HG03442 (cell line): ENCODE measurements at regions not wholly inside any gene's neighbourhood (a gene's known extent, or its start where the extent isn't known, plus 50 kb on each side); places are given as distances from the start of the nearest gene placed in this dataset.

Experiments used
- ATAC-seq: cut with Tn5 transposase; IDR thresholded peaks from one replicate; pipeline ENCODE4 v1.9.1; 2021; ENCODE audit warnings: mild to moderate bottlenecking, moderate library complexity; ENCODE audit not compliant: unreplicated experiment

DNA sequence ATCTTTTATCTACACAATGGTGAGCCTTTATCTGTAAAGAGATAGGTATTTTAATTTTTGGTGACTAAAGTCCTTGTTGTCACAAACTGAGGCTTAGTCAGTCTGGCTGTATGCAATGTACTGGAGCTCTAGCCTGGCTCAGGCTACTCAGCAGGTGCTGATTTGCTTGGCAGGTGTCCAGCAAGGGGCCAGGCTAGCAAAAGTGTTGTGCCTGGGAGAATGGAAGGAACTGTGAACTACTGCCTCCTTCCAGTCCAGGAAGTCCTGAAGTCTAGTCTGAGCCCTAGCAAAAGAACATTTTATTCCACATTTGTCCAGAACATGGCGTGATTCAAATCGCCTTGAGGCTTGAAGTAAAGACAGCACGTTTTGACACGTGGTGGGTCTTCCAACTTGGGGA is 260.5 kb downstream of the CCDC85A start:
- no peak for ATAC-seq

DNA sequence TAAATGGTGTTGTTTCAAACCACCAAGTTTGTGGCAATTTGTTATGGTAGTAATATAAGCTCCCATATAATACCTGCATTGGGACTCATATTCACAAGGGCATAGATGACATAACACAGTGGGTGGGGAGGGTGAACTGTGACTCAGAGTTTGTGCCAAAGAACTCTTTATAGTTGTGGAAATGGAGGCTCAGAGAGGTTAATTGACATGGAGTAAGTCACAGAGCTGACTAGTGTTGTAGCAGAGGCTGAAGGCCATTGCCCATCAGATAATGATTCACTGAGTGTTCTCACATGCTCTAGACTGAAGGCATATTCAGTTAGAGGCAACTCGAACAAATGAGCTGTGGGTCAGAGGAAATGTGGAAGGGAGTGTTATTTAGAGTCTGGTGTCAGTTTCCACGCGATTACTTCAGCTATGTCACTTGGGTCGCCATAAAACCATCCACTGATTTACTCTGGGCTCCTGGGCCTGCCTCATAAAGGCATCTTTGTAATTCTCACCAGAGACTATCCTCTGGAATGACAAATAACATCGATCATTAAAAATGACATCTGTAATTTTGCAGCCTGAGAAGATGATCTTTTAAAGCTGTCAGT is 264.7 kb downstream of the CCDC85A start:
- ATAC-seq: no peak

DNA sequence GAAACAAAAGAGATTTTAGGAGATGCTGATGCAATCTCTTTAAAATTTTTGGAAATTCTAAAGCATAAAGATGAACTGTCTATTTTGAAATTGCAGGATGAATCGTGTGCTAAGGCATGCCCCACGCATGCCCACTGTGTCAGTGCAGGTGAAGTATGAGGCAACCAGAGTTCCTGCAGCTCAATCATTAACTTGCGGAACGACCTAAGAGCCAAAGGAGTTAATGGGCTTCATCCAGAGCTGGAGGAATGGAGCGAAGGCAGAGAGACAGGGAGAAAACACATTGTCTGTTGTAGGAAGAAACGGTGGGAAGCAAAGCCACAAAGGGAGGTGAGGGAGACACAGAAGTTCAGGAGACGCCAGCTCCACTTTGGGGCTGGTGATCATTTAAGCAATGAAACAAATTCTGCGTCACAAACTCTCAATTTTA is 265.2 kb downstream of the CCDC85A start:
- ATAC-seq: no peak

DNA sequence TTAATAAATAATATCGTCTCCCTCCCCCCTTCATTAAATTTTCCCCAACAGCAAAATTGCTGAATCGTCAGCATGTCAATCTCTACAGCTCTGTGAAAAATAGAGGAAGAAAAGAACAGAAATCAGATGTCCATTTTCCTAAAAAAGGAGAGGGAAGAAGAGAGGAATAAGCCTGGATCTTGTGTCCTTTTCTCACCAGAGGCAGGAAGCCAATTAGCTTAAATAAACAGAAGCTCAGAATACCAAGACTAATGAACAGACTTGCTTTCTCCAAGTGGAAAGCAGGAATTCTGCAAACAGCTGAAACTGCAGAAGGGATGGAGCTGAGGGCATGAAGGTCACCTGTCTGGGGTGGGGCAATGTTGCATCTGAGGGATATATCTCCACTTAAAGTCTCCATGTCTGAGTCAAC is 265.7 kb downstream of the CCDC85A start:
- ATAC-seq: no peak

DNA sequence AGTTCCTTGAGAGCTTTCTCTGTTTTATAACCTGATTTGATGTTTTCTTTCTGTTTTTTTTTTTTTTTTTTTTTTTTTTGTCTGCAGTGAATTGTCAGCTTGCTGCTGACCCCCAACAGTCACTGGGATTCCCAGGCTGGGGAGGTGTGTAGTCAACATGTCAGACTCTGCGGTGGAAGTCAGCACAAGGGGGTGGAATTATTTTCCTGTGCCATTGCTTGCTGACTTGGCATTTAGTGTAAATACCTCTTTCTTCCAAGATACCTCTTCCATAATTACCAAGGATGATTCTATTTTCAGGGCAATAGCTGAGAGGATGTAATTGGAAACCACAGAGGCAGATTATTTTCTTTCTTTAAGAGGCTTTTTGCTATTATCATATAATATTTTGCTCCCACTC is 266.3 kb downstream of the CCDC85A start:
- ATAC-seq: no peak

DNA sequence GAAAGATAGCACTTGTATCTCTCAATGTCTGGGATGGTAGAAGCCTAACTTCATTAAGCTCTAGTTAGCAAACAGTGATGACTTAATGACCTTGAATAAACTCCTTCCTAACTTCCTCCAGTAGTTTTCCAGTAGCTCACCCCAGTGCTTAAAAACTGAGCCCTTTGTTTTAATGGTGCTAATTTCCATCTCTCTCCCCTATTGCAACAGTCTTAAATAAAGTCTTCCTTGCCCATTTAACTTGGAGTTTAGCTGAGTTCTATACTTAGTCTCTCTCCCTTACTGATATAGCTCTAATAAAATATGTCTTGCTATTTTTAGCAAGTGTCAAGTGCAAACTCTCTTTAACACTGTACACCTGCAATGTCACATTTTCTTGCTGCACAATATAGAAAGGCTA is 267.0 kb downstream of the CCDC85A start:
- no peak for ATAC-seq

DNA sequence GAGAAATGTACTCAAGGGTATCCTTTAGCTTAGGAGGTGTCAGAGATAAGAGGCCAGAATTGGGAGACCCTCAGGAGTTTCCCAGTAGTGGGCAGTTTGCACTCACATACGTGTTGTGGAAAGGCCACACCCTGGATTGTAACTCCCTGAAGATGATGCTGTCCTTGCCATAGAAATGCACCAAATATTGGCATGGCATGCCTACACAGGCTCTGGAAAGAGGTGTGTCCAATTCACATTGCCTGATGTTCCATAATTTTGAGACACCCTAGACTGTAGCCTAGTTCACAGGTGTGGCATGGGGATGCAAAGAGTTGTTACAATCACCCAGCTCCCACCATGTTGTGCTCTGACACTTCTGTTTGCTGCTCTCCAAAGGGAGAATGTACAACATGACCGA is 271.9 kb downstream of the CCDC85A start:
- ATAC-seq: no peak

DNA sequence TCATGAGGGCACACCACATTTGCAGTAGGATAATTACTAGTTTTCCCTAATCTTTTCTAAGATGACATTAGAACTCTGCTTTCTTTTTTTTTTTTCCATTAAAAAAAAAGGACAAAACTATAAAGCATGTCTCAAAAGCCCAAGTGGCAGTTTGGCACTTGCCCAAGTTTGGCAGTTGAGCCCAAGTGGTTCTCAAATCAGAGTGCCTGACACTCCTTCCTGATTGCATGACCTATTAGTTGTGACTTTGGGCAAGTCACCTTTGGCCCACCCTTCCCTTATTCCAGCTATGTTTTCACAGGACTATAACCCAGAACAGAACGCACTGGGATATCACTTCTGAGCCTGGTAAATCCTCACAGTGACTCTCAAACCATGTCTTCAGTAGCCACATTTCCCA is 273.0 kb downstream of the CCDC85A start:
- ATAC-seq: no peak

DNA sequence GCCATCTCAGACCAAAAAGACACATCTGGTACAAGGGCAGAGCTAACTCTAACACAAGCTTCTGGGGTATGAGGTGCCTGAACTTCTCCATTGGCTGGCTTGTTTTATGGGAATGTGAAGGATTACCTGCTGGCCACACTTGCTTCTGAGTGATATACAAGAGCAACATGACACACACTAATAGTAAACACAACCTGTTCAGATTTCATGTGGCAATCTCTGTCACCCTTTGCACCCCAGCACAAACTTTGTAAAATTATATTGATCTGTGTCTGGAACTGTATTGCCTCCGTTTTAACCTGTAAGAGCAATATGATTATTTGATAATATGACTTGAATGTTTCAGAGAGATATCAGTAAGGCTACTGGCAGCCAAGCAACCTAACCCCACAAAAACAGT is 276.7 kb downstream of the CCDC85A start:
- no peak for ATAC-seq

DNA sequence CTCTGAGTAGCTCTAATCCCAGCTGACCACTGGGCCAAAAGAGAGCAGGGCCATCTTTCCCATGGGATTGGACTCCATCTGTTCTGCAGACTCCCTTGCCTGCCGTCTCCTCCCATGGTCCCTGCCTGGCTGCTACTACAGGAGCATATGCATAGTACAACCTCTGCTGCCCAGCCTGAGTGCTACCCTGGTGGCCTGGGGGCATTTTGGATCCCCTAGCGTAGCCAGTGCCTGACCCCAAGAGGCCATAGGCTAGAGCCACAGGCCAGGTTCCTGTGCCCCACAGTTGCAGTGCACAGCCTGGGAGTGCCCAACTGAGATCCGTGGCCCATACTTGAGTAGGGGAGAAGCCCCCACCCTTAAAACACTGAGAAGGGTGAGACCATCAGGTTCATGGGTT is 280.3 kb downstream of the CCDC85A start:
- no peak for ATAC-seq

DNA sequence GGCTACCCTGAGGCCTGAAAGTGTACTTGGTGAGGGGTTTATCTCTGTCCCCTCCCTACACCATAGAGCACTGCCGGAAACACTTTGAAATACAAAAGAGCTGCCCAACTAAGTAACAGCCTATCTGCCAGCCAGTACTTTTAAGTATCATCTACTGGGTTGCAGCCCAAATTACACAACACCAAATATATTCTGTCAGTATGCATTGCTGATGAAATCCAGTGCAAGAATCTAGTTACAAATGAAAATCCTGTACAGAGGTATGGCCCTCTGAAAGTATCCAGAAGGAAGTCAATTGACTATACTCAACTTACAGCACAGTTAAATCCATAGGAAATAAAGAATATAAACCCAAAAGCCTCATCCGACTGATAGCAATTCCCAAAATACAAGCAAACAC is 280.8 kb downstream of the CCDC85A start:
- ATAC-seq: no peak

DNA sequence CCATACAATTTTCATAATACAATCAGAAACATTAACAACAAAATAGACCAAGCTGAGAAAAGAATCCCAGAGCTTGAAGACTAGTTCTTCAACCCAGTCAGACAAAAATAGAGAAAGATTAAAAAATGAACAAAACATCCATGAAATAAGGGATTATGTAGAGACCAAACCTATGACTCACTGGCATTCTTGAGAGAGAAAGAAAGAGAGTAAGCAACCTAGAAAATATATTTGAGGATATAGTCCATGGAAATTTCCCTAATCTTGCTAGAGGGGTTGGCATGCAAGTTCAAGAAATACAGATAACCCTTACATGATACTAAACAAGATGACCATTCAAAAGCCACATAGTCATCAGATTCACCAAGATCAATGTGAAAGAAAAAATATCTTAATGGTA is 281.7 kb downstream of the CCDC85A start:
- no peak for ATAC-seq

DNA sequence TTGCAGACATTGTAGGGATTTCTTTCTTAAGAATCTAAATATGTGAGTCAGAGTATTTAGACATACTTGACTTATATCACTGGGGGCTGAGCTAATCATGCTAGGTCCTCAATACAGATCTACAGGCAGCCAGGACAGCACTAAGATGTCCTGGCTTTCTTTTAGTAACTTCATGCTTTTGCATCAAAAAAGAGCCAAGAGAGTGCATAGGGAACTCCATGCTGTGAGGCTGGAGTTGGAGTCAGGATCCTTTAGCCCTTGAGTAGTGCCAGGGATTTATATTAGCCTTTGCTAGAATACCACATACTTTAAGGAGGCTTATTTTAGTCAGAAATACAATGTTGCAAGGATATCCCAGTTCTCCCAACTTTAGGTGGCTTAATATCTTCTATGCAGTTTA is 289.7 kb downstream of the CCDC85A start:
- no peak for ATAC-seq

DNA sequence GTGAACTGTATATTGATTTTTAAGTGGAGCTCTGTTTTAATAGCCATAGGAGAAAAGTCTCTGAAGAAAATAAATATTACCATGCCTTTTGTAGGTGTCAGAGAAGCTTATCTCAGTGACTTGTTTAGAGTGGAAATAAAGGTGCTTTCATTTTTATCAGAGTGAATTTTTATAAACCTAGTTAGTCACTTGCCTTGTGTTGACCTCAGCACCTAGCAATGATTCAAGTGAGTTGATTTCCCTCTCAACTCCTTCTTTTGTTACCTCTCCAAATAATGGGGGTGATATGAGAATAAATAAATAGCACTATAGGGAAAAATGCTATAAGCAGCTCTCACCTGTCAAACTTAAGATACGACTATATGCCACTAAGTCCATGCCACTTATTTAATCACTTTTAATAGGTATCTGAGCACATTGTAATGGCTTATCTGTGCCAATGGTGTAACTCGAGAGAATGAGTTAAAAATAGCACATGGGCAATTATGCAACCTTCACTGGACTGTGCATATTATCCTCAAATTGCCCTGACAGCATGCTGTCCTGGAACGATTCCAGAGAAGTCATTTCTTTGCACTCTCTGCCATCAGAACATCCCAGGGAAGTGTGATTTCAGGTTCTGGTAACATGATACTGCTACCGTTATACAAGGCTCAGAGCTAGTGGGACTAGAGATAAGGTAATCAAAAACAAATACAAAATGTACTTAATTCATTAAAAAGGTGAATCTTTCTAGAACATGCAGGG is 290.8 kb downstream of the CCDC85A start:
- ATAC-seq: no peak

DNA sequence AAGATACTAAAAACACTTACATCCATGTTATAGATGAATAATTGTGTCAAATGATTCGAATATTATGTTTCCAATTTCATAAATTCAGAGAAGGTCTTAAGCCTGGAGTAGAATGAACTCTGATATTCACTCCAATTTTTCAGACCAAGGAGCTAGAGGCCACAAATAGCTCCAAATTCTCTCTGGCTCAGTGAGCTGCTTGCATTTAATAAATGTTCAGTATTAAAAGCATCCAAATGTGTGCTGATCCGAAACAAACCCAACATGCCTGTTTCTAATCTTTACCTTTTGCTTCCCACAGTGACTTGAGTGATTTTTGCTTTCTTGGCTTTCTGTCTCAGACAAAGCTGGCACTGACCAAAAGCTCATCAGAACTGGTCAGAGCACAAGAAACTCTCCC is 291.4 kb downstream of the CCDC85A start:
- ATAC-seq: no peak

DNA sequence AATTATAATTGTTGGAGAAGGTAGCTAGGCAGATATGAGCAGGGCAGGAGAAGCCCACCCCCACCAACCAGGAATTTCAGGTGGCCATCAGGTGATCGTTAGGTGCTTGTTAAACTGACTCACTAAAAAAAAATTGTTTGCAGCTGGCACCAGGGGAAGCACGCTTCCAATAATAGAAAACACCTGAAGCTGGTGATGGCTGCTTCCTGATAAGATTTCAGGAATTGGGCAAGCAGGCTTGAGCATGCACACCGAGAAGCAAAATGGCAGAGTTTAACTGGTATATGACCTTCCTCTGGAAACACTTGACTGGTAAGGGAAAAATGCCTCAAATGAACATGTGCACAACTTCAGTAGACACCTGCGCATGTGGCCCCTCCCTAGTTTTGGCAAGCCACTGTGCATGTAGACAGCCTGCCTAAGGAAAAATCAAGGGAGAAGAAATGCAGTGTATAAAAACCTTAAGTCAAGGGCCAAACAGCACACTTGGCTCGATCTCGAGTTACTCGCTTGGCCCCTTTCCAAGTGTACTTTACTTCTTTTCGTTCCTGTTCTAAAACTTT is 292.8 kb downstream of the CCDC85A start:
- no peak for ATAC-seq

DNA sequence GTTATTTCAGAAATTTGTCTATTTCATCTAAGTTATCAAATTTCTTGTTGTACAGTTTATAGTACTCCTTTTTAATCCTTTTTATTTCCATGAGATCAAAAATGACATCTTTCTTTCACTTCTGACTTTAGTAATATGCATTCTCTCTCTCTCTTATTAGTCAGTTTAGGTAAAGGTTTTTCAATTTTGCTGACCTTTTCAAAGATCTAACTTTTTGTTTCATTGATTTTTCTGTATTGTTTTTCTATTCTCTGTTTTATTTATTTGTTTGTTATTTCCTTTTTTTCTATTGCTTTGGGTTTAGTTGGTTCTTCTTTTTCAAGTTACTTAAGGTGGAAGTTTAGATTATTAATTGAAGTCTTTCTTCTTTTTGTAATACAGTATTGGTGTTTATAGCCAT is 294.2 kb downstream of the CCDC85A start:
- no peak for ATAC-seq

DNA sequence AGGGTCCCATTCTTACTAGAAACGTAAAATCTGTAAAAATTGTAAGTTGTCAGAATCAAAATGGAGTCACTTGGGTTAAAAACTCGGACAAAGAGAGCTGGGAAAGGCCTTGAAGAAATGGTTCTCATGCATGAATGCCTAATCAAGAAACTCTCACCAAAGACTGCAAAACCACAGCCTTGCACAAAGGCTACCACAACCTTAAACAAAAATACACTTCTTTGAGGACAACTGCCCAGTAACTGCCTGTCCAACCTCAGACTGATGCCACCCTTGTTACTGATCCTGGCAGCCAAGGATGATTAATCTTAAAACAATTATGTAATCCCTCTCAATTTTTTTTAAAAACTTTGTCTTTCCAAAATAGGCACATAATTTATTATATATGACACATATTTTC is 299.3 kb downstream of the CCDC85A start:
- no peak for ATAC-seq

DNA sequence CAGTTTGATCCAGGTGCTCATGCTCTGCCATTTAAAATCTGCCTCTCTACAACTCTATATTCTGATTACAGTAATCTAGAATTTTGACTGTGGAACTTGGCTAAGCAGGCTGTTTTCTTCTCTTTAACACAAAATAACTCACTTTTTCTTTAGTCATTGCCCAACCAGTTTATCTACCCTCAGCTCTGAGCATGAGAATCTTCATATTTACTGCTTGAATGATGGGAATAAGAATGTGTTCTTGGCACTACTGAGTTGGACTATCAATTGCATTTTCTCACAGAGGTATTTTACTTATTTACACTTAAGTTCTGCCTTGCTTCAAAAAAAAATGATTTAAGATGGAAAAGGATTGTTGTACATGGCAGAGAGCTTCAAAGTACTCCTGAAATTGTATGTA is 301.1 kb downstream of the CCDC85A start:
- no peak for ATAC-seq

DNA sequence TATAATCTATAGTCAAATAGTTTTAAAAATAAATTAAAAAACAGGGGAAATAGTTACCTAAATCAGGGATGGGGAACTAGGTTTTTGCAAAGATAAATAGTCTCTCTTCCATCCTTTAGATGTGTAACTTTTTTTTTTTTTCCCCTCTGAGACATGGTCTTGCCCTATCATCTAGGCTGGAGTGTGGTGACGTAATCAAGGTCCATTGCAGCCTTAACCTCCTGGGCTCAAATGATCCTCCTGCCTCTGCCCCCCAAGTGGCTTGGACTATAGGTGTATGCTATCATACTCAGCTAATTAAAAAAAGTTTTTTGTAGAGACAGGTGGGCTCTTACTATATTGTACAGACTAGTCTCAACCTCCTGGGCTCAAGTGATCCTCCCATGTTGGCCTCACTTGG is 316.5 kb downstream of the CCDC85A start:
- no peak for ATAC-seq

DNA sequence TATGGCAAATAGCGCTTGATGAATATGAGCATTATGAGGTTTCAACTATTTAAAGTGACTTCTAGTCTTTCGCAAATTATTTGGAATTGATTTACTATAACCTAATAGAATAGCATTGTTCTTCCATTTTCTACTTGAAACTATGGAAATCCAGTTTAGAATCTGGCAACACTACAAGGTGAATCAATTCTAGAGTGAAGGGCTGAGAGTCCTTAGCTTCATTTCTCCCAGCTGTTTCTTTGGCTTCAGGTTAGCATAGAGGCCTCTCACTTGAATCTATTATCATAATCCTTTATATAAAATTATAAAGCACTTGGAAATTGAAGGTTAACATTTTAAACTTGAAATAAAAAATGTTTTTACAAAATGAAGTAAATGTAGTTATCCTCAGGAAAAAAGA is 318.8 kb downstream of the CCDC85A start:
- no peak for ATAC-seq

DNA sequence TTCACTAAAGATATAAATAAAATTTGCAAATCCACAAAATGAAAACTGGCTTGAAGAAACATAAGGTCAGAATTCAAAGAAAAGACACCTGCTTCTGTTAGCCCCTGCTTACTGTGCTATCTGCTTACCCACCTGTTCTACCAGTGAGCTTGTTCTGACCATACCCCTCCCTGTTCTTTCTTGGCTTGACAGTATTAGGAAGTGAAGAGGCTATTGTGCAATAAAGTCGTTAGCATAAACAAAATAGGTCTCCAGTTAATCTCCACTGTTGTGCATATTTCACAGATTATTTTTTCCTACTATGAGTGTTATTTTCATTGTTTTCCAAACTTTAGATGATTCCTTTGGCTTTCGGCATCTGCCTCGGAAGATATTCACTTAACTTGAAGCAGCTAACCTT is 322.1 kb downstream of the CCDC85A start:
- no peak for ATAC-seq

DNA sequence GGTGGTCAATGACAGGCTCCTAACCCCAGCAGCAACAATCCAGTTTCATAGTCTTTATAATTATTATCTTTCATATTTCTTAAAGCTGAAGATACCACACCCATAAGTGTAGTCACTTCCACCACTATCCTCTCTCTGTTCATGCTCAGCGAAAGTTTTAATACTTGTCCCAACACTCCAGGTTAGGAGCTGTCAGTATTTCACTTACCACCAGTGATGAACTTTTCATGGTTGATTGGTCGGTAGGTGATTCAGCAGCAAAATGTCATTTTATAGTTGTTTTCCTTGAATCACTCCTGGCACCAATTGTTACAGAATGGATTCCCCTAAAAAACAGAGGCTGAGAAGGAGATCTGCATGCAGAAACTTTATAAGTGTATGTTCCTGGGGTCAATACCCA is 324.9 kb downstream of the CCDC85A start:
- ATAC-seq: no peak
